Skin of body (tissue), 1 donor: ENCODE measurements at regions not wholly inside any gene's neighbourhood (a gene's known extent, or its start where the extent isn't known, plus 50 kb on each side); places are given as distances from the start of the nearest gene placed in this dataset.
"Not testable (repeated sequence)": the region's sequence is repeated elsewhere in the genome, so short reads cannot be mapped to it uniquely, and the experiment has no call there.

Experiments
- DNase-seq: peaks from one replicate; lab custom pipeline; 2025; lab: John Stamatoyannopoulos, UW

DNA sequence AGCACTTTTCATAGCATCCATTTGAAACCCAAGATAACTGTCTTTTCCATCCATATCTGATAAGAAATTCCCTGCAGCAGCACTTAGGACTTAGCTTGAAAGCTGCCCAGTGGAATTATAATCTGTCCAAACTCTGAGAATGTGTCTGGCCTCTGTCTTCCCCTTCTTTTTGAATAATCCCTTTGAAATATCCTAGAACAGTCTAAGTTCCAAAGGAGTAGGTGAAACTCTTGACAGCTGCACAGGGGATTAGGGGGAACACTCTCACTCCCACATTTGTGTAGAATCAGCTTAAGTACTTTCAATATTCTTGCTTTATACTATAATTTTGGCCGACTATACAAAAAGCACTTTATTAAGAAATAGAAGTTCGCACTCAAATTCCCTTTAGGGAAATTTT is 157.7 kb downstream of the PAPSS1 start:
- no peak for DNase-seq

GRCh38 chr4:107561481-107561880 is 158.6 kb downstream of the PAPSS1 start:
- DNase-seq: no peak

DNA sequence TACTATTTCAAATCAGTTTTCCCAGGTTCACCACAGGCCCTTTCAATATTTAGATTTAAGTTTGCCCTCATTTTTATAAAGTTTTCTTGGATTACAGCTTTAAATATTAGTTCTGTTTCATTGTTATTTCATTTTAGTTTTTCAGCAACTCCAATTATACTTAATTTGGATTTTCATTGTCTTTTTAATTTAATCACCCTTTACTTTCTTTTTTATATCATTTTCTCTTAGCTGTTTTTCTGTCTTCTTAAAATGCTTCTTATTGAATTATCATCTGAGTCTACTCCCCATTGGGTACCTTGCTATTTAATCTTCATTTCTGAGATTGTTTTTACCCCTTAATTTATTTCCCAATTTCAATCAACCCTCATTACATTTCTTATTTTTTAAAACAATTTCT is 160.4 kb downstream of the PAPSS1 start:
- no peak for DNase-seq

- DNase-seq: no peak
Observed at GRCh38 chr4:107552306-107552705, 167.7 kb downstream of the PAPSS1 start.

- DNase-seq: no peak
Observed at GRCh38 chr4:107548211-107548905, 171.7 kb downstream of the PAPSS1 start.

GRCh38 chr4:107546638-107547037 is 173.4 kb downstream of the PAPSS1 start:
- no peak for DNase-seq

DNA sequence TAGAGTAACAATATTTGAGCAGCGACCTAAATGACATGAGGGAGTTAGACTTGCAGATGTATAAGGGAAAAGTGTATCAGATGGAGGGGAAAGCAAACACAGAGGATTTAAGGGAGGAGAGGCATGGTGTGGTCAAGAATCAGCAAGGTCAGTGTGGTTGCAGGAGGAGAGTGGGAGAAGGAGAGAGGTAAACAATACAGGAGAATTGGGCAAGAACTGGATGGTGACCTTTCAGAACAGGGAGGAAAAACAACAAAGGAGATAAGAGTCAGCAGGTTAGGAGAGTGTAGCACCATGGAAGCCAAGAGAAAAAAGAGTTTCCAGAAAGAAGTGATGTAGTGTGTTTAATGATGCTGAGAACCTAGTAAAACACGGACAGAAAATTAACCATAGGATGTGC is 178.5 kb downstream of the PAPSS1 start:
- DNase-seq: no peak

GRCh38 chr4:107531927-107532326 is 188.1 kb downstream of the PAPSS1 start:
- no peak for DNase-seq

DNA sequence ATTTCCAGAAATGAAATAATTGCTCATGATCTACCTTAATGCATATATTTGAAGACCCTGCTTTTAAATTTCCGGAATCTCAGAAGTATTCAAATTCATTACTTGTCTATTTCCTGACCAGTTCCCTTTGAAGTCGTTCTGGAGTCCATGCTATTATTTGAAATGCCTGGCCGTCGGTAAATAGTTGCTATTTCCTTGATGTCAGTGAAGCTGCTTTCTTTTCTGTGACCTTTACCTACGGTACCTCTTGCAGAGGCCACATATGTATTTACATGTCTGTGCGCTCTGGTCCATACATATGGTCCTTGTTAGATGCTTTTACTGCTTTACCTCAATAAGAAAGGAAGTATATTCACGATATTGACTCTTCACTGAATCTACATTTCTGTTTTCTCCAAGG is 199.7 kb downstream of the PAPSS1 start:
- no peak for DNase-seq

DNA sequence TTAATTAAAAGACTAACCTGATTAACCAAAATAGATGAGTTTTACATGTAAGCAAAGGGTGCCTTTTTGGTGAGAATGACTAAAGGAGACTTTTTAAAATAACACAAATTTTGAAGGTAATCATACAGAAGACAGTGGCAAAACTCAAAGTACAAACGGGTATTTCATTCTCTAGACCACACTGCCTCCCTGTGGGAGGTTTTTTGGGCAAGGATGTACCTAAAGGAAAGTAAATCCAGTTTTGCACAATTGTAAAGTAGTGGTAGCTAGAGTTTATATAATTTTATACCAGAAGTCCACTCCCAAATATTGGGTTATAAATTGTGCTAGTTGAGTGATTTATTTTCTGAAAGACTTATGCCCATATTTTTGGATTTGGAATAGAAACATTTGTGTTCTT is 201.0 kb downstream of the PAPSS1 start:
- DNase-seq: no peak

- no peak for DNase-seq
Observed at GRCh38 chr4:107518076-107518475, 202.0 kb downstream of the PAPSS1 start.

DNA sequence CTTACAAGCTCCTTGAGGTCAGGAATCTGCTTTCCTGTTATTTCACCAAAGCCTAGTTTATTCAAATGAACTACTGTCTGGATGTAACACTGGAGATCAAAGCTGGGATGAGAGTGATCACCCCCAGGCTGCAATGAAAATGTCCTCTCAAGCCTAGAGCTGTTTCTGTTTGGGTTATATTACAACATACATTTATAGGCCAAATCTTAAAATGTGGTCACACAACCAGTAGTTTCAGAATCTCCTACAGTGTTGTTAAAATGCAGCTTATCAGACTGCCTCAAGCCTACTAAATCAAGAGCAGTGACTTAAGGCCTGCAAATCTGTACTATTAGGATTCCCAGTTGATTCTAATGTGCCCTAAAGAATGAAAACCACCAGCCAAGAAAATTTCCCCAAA is 207.5 kb downstream of the PAPSS1 start:
- no peak for DNase-seq

- DNase-seq: no peak
Observed at GRCh38 chr4:107509615-107510014, 210.4 kb downstream of the PAPSS1 start.

DNA sequence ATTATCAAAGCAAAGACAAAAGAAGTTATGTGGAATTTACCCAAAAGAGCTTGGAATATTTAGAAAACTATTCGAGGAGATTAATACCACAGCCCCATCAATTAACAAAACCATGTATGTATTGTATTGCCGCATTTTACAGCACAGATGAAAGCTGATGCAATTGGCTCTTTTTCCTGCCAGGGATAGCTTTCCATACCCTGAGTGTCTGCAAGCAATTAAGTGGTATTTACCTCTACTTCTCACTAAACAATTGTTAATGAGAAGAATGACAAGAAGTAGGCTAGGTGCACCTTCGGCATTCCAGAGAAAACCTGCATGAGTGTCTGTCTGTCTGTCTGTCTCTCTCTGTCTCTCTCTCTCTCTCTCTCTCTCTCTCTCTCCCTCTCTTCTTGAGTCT is 219.5 kb downstream of the PAPSS1 start:
- no peak for DNase-seq

DNA sequence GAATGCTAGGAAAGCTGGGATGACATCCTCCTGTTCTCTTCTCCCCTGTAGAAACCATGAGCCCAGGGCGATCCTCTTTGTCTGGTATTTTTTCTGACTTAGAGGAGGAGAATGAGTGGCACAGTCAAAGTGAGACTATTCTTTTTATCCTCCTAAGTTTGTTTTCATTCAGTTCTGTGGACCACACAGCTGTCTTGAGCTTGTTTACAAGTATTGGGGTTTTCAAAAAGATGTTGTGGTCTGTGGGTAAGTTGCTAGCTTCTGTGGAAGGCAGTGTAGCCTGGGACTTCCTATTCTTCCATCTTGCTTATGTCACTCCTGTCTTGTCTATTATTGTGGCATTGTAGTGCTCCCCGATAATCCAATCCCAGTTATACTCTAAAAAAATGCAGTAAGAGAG is 223.0 kb downstream of the PAPSS1 start:
- DNase-seq: no peak

GRCh38 chr4:107492566-107492965 is 227.5 kb downstream of the PAPSS1 start:
- no peak for DNase-seq

DNA sequence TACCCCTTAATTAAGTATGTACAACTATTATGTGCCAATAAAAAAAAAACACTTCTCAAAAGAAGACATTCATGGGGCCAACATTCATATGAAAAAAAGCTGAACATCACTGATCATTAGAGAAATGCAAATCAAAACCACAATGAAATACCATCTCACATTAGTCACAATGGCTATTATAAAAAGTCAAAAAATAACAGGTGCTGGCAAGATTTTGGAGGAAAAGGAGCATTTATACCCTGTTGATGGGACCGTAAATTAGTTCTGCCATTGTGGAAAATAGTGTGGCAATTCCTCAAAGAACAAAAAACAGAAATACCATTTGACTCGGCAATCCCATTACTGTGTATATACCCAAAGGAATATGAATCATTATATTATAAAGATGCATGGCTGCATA is 229.9 kb downstream of the PAPSS1 start:
- DNase-seq: no peak

- not testable (repeated sequence) for DNase-seq
Observed at GRCh38 chr4:107483621-107484020, 236.4 kb downstream of the PAPSS1 start.

GRCh38 chr4:107482546-107482945 is 237.5 kb downstream of the PAPSS1 start:
- no peak for DNase-seq

DNA sequence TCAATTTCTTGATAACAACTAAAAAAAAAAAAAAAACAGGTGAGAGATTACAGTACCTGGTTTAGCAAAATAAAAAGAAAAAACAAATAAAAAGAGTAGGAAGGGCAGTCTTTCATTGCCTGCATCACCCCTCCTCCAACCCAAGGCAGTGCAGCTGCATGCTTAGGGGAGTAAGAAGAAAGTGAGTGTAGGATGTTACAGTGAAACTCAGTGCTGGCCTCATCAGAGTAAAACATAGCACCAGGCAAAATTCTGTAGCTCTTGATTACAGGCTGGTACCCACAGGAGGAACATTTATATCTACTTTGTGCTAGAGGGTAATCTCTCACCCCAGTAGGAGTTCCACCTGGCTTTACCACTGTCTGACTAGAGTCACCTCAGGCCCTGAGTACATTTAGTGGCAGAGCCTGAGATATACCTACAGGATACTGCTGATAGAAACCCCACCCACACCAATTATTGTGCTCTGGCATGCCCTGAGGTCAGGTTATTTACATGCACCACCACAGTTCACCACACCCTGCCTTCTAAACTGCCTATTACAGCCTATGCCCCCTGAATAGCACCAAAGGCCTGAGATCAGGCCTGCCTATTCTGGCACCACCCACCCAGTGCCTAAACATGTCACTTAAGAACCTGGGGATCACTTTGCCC is 241.6 kb downstream of the PAPSS1 start:
- no peak for DNase-seq

DNA sequence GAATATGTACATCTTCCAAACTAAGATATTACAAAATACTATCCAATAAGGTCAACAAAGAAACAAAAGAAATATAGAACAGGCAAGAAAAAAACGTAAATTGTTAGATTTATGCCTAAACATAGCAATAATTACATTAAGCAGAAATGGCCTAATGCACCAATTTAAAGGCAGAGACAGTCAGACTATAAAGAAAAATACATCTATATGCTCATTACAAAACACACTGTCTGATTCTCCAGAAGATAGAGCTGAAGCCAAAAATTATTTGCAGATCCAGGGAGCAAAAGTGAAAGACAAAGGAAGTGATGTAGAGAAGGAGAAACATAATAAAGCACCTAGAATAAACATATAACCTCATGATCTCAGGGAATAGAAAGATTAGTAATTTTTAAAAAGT is 246.9 kb downstream of the PAPSS1 start:
- DNase-seq: no peak

GRCh38 chr4:107472265-107472948 is 247.6 kb downstream of the PAPSS1 start:
- DNase-seq: no peak

DNA sequence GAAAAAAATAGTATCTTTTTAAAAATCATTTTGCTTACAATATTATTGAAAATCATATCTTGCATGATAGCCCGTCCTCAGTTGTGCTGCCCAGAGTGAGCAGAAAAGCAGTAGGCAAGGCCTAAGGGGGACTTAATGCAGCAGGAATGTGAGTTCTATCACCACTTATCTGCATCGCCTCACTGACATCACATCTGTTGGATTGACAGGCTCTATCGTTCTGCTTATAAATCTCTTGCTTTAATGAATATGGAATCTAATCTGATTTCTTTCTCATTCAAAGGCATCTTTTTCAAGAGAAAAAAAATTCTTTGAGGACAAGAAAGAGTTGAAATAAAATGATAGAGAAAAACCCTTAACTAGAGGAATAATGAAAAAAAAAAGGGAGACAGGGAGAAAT is 249.9 kb downstream of the PAPSS1 start:
- no peak for DNase-seq
